ENCODE measurements at regions not wholly inside any gene's neighbourhood (a gene's known extent, or its start where the extent isn't known, plus 50 kb on each side); places are given as distances from the start of the nearest gene placed in this dataset.

DNA sequence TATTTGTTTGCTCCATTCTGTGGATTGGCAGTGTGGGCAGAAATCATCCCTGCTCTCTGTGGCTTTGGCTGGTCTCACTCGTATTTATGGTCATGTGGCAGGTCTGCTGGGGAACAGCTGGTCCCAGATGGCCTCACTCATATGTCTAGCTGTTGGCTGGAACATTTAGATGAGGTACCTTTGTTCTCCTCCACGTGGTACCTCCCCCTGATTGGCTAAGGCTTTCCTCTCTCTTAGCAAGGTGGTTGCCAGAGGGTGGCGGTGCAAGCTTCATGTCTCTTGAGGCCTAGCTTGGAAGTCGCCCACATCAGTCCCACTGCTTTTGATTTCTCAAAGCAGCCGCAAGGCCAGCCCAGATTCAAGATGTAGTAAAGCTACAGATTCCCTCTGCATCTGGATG lies 348.5 kb upstream of the BTBD3 start:
- TF ChIP-seq, protein P1, sequence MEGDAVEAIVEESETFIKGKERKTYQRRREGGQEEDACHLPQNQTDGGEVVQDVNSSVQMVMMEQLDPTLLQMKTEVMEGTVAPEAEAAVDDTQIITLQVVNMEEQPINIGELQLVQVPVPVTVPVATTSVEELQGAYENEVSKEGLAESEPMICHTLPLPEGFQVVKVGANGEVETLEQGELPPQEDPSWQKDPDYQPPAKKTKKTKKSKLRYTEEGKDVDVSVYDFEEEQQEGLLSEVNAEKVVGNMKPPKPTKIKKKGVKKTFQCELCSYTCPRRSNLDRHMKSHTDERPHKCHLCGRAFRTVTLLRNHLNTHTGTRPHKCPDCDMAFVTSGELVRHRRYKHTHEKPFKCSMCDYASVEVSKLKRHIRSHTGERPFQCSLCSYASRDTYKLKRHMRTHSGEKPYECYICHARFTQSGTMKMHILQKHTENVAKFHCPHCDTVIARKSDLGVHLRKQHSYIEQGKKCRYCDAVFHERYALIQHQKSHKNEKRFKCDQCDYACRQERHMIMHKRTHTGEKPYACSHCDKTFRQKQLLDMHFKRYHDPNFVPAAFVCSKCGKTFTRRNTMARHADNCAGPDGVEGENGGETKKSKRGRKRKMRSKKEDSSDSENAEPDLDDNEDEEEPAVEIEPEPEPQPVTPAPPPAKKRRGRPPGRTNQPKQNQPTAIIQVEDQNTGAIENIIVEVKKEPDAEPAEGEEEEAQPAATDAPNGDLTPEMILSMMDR (IDR thresholded peaks at IDR 0.05; ENCODE audit: borderline replicate concordance, control extremely low read depth, extremely low read depth, insufficient read depth, missing control alignments): no peak
- in situ Hi-C loops (cut with MboI; ENCODE audit: low sequenced_read_pairs, unreplicated experiment): loop anchor here (25.0 kb wide), 1 partner anchor 1932 kb away; no protein-coding TSS in a partner anchor
- DNase-seq (ENCODE audit: low spot score): no peak

DNA sequence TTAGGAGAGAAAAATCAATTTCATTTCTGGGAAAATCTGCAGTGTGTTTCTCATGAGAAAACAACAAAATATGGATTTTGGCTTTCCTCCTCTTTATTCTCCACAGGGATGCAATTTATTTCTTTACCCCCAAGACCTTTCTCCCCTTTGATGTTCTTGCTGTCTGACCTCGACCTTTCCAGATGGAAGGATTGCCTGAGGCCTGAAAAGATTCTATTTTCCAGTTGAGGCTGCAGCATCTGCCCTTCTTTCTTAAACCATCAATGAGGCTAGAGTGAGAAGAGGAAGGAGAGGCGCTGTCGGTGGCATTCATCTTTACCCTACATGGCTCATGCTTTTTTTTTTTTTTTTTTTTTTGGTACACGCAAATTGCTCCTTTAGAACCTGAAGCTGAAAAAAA lies 344.2 kb upstream of the BTBD3 start:
- TF ChIP-seq, protein P1 (IDR thresholded peaks at IDR 0.05; ENCODE audit: borderline replicate concordance, control extremely low read depth, extremely low read depth, insufficient read depth, missing control alignments): no peak
- DNase-seq (ENCODE audit: low spot score): no peak
- in situ Hi-C loops (cut with MboI; ENCODE audit: low sequenced_read_pairs, unreplicated experiment): loop anchor here (25.0 kb wide), 1 partner anchor 1936 kb away; no protein-coding TSS in a partner anchor

DNA sequence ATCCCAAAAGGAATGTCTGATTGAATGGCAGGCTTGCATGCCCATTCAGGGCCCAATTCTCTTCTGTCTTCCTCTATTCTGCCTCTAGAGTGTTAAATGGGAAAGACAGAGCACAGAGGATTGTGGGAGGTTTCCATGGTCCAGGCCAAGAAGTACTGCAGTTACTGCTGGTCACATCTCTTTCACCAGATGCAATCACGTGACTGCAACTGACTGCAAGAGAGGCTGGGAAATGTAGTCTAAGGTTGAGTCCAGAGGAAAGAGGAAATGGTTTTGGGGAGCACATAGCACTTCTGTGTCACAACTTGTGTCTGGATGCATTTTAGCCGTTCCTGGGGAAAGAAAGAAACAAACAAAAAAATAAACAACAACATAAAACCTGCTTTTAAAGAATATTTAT lies 336.4 kb upstream of the BTBD3 start:
- DNase-seq (ENCODE audit: low spot score): no peak
- in situ Hi-C loops (cut with MboI; ENCODE audit: low sequenced_read_pairs, unreplicated experiment): no loop called here
- TF ChIP-seq, protein P1 (IDR thresholded peaks at IDR 0.05; ENCODE audit: borderline replicate concordance, control extremely low read depth, extremely low read depth, insufficient read depth, missing control alignments): no peak

DNA sequence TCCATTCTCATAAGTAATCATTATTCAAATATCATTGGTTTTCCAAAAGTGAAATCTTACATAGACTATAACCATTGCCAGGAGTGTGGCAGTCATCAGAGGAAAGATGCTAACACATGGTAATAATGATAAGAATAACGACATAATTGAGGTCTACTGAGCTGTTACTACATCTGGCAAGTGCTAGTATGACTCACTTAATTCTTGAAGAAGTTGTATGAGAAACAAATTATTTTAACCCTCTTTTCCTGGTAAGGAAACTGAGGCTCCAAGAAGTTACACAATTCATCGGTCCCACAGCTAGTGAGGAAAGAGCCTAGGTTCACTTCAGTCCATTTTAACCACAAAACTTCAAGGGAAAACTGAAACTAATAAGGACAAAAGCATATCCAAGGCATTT lies 335.6 kb upstream of the BTBD3 start:
- in situ Hi-C loops (cut with MboI; ENCODE audit: low sequenced_read_pairs, unreplicated experiment): no loop called here
- TF ChIP-seq, protein P1 (IDR thresholded peaks at IDR 0.05; ENCODE audit: borderline replicate concordance, control extremely low read depth, extremely low read depth, insufficient read depth, missing control alignments): no peak
- DNase-seq (ENCODE audit: low spot score): no peak

DNA sequence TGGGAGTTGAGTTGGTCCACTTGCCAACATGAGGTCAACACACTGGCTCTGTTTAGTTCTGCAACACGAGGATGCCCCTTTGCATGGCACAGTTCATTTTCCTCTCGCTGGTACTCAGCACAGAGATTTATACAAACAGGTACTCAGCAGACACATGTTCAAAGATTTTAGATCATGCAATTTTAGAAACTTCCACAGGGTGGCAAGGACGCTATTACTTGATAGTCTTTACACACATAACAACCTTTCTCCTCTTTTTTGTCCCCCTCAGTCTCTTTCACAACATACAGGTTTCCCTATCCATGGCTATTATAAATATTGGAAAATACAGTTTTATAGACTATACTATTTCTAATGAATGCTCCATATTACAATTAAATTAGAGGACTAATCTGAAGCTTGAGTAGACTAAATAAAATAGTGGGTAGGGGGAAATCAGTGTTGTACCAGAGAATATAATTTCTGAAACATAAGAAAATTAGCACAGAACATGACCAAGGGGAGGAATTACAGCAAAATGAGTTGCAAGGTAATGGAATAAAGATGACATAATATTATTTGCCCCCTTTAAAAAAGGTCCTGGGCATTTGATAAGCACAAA lies 331.8 kb upstream of the BTBD3 start:
- DNase-seq (ENCODE audit: low spot score): no peak
- in situ Hi-C loops (cut with MboI; ENCODE audit: low sequenced_read_pairs, unreplicated experiment): no loop called here
- TF ChIP-seq, protein P1 (IDR thresholded peaks at IDR 0.05; ENCODE audit: borderline replicate concordance, control extremely low read depth, extremely low read depth, insufficient read depth, missing control alignments): no peak

DNA sequence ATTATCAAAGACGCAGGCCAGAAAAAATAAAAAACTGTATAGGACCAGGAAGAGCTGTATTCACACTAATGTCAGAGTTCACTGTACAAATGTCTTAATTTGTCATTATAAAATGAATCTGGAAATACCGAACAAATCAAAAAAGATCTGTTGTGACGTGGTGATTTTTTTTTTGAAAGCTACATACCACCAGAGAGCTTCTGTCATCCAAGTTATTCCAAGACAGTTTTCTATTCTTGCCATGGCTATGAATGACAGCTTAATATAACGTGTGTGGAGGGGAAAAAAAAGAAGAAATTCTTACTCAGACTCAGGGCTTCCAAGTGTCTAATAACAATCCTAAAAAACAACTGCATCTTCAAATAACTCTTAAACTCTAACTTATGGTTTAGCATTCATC lies 328.8 kb upstream of the BTBD3 start:
- no peak for DNase-seq (ENCODE audit: low spot score)
- TF ChIP-seq, protein P1 (IDR thresholded peaks at IDR 0.05; ENCODE audit: borderline replicate concordance, control extremely low read depth, extremely low read depth, insufficient read depth, missing control alignments): no peak
- in situ Hi-C loops (cut with MboI; ENCODE audit: low sequenced_read_pairs, unreplicated experiment): no loop called here

All from GM13976 (cell line).